ENCODE measurements at regions not wholly inside any gene's neighbourhood (a gene's known extent, or its start where the extent isn't known, plus 50 kb on each side); places are given as distances from the start of the nearest gene placed in this dataset.

DNA sequence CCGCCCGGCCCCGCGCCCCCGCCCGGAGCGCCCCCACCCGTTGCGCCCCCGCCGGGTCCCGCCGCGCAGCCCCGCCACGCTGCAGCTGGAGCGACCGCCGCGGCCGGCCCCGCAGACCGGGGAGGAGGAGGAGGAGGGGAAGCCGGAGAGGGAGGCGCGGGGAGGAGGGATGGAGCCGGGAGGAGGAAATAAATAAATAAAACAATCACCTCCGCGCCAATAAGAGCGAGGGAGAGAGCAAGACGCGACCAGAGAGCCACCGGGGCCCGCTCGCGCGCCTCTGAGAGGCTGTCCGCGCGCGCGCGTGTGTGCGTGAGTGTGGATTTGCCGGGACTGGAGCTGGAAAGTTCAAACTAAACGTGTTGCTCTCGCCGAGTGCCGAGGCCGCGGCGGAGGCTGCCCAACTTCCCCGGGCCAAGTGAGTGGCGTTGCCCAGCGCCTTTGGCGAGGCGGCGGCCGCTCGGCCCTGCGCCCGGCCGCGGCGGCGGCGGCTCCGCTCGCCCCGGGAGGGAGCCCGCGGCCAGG lies 2184.4 kb upstream of the TENM3 start:
- ATAC-seq (ENCODE audit: low read depth) (peak; percentile 63), DNase-seq (ENCODE audit: low spot score) (peak; percentile 44)
- Histone ChIP-seq H3K27me3 (ENCODE audit: insufficient read depth, poor library complexity, severe bottlenecking) (peaks cover 66% of the 10 kb centered on the region), H3K4me3 (ENCODE audit: severe bottlenecking) (peak overlapping the region; percentile 38), H3K36me3 (ENCODE audit: low read depth) (no peaks in the 10 kb centered on the region), H3K4me1 (ENCODE audit: insufficient read depth, poor library complexity, severe bottlenecking) (no peaks in the 10 kb centered on the region), H3K9me3 (ENCODE audit: severe bottlenecking) (no peaks in the 10 kb centered on the region), H3K27ac (ENCODE audit: poor library complexity, severe bottlenecking) (no peak overlapping the region)
- no peak for TF ChIP-seq CTCF (IDR thresholded peaks at IDR 0.05; ENCODE audit: poor library complexity, severe bottlenecking)

GRCh38 chr4:180059216-180059881 lies 2183.9 kb upstream of the TENM3 start:
- no peak for DNase-seq (ENCODE audit: low spot score)
- H3K27ac ChIP-seq (ENCODE audit: poor library complexity, severe bottlenecking) = no peak overlapping the region
- no peak; the same call in 2 of the 3 replicates for ATAC-seq (ENCODE audit: low read depth)
- peaks cover 67% of the 10 kb centered on the region for H3K27me3 ChIP-seq (ENCODE audit: insufficient read depth, poor library complexity, severe bottlenecking)
- H3K9me3 ChIP-seq (ENCODE audit: severe bottlenecking) = no peaks in the 10 kb centered on the region
- peak overlapping the region; percentile 38 for H3K4me3 ChIP-seq (ENCODE audit: severe bottlenecking)
- no peaks in the 10 kb centered on the region for H3K4me1 ChIP-seq (ENCODE audit: insufficient read depth, poor library complexity, severe bottlenecking)
- no peaks in the 10 kb centered on the region for H3K36me3 ChIP-seq (ENCODE audit: low read depth)
- no peak for TF ChIP-seq CTCF (IDR thresholded peaks at IDR 0.05; ENCODE audit: poor library complexity, severe bottlenecking)

DNA sequence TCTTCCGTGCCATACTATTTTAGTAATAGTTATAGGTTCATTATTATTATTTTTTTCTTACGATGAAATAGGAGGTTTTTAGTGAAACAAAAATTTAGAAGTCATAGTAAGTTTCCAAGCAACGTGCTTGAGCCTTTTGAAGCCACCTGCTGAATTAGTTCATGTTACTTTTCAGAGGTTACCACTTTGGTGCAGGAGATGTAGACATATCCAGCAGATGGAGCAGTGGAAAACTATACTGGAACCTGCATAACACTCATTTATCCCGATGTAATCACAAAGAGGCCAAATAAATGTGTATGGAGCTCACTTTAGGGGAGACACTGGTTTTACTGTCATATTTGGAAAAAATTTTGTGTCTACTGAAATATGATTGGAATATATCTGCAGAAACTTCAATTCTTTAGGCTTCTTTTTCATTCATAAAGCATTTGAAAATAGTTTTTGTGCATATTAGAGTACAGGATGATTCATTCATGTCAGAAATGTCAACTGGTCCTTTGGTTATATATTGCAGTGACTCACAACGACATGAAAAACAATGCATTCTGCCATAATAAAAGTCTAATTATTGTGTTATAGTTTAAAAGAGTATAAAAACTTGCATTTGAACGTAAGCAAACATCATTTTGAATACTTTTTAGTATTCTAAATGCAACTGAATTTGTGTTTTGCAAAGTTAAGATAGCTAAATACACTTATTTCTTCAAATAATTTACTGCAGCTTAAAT lies 2182.9 kb upstream of the TENM3 start:
- peak; percentile 32 for TF ChIP-seq CTCF (IDR thresholded peaks at IDR 0.05; ENCODE audit: poor library complexity, severe bottlenecking)
- ATAC-seq (ENCODE audit: low read depth) (peak; percentile 26; the same call in 1 of the 3 replicates), DNase-seq (ENCODE audit: low spot score) (no peak)
- Histone ChIP-seq H3K9me3 (ENCODE audit: severe bottlenecking) (no peaks in the 10 kb centered on the region), H3K27me3 (ENCODE audit: insufficient read depth, poor library complexity, severe bottlenecking) (peaks cover 76% of the 10 kb centered on the region), H3K4me3 (ENCODE audit: severe bottlenecking) (no peak overlapping the region), H3K27ac (ENCODE audit: poor library complexity, severe bottlenecking) (no peak overlapping the region), H3K4me1 (ENCODE audit: insufficient read depth, poor library complexity, severe bottlenecking) (peaks cover 5% of the 10 kb centered on the region), H3K36me3 (ENCODE audit: low read depth) (no peaks in the 10 kb centered on the region)

- Histone ChIP-seq H3K27ac (ENCODE audit: poor library complexity, severe bottlenecking) (no peak overlapping the region), H3K4me1 (ENCODE audit: insufficient read depth, poor library complexity, severe bottlenecking) (no peaks in the 10 kb centered on the region), H3K4me3 (ENCODE audit: severe bottlenecking) (no peak overlapping the region), H3K27me3 (ENCODE audit: insufficient read depth, poor library complexity, severe bottlenecking) (no peaks in the 10 kb centered on the region), H3K36me3 (ENCODE audit: low read depth) (no peaks in the 10 kb centered on the region), H3K9me3 (ENCODE audit: severe bottlenecking) (no peaks in the 10 kb centered on the region)
- DNase-seq (ENCODE audit: low spot score) (no peak), ATAC-seq (ENCODE audit: low read depth) (no peak)
- no peak for TF ChIP-seq CTCF (IDR thresholded peaks at IDR 0.05; ENCODE audit: poor library complexity, severe bottlenecking)
These were observed 2162.1 kb upstream of the TENM3 start for GRCh38 chr4:180081072-180081471.

All from RWPE2 (cell line).